GM13977 (cell line): ENCODE measurements at regions not wholly inside any gene's neighbourhood (a gene's known extent, or its start where the extent isn't known, plus 50 kb on each side); places are given as distances from the start of the nearest gene placed in this dataset.
A peak's percentile ranks its signal among the peaks of the same experiment; 100 is the strongest.

Experiments
- DNase-seq: peaks from one replicate; pipeline ENCODE4 v3.0.0; 2012; ENCODE audit warnings: low spot score
- in situ Hi-C: fragments of 300-500 bp; cut with MboI; formaldehyde crosslinking; loops from one replicate; pipeline ENCODE4 v1.12.0; 2022; ENCODE audit warnings: low sequenced_read_pairs, low pct_unique_long_range_greater_than_20kb, mixed read lengths, inconsistent platforms; ENCODE audit not compliant: unreplicated experiment
- TF ChIP-seq, protein P1 (sequence below): IDR thresholded peaks from 2 replicates; pipeline ENCODE4 v1.5.1; 2012; ENCODE audit warnings: mild to moderate bottlenecking, control low read depth; ENCODE audit not compliant: insufficient read depth; ENCODE audit errors: extremely low read depth, missing control alignments

DNA sequence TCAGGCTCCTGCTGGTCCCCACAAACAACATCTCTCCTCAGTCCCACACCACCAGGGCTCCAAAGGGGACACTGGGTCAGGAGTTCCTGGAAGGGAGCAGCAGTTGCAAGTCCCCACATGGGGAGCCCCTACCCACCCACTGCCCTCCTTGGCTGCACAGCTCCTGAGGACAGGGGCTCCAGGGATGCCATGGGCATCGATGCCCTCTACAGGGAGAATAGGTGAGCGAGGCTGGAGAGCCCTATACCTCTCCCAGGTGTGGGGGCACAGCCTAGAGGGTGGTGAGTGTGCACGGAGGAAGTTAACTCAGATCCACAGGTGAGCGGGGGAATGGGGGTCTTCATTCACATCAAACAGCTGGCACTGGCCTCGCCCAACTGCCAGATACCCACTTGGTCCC is 141.2 kb upstream of the LINGO1 start:
- DNase-seq, result peak; percentile 12
- in situ Hi-C loops, result no loop called here

DNA sequence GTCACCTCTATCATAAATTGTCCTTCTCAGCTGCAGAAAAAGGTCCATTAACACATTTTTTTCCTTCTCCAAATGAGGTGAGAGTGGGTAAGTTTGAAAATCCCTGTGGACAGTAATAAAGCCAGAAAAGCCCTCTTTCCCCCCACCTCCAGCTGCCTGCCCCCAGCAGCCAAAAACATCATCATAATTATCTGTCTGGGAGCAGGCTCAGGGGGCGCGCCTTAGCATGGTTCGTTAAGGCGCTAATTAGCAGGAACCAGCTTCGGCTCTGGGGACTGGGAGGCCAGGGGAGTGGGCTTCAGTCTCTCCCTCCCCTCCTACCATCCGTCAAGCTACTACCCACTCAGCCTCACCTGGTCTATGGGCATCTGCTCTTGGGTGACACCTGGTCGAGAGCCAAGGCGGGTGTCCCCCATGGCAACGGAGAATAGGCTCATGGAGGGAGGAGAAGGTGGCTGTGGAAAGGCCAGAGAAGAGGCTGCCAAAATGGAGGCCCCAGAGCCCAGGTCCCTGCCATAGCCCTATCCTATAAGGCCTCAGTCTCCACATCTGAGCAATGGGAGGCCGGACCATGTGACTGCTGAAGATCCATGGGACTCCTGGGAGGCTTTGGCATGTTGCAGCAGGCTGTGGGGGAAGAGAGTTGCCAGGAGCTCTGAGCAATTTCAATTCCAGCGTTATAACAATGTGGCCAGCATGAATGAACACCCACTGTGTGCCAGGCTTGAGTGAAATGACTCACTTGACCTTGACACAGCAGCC is 140.1 kb upstream of the LINGO1 start:
- in situ Hi-C loops, result no loop called here
- TF ChIP-seq, protein P1, sequence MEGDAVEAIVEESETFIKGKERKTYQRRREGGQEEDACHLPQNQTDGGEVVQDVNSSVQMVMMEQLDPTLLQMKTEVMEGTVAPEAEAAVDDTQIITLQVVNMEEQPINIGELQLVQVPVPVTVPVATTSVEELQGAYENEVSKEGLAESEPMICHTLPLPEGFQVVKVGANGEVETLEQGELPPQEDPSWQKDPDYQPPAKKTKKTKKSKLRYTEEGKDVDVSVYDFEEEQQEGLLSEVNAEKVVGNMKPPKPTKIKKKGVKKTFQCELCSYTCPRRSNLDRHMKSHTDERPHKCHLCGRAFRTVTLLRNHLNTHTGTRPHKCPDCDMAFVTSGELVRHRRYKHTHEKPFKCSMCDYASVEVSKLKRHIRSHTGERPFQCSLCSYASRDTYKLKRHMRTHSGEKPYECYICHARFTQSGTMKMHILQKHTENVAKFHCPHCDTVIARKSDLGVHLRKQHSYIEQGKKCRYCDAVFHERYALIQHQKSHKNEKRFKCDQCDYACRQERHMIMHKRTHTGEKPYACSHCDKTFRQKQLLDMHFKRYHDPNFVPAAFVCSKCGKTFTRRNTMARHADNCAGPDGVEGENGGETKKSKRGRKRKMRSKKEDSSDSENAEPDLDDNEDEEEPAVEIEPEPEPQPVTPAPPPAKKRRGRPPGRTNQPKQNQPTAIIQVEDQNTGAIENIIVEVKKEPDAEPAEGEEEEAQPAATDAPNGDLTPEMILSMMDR, result no peak
- no peak for DNase-seq

More for the DNA sequence above, 141.2 kb upstream of the LINGO1 start:
- TF ChIP-seq, protein P1, result no peak

GRCh38 chr15:77771616-77772015 is 138.9 kb upstream of the LINGO1 start:
- in situ Hi-C loops, result no loop called here
- TF ChIP-seq, protein P1, result no peak

DNA sequence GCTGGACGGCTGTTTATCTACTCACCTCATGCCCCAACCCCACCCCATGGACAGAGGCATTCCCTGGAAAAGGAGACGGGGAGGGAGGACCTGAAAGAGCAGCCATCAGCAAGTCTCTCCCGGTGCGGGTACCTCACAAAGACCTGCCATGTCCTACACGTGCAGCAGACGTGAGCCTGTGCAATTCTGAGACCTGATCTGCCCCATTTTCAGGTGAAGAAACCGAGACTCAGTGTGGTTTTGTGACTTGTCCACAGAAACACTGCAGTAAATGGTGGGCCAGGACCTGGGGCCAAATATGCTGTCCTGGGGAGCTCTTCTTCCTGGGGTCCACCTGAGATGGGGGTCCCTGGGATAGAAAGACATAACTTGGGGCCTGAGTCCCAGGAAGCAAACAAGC is 137.0 kb upstream of the LINGO1 start:
- in situ Hi-C loops, result no loop called here
- DNase-seq, result no peak
- TF ChIP-seq, protein P1, result no peak

More at GRCh38 chr15:77771616-77772015, 138.9 kb upstream of the LINGO1 start:
- no peak for DNase-seq

GRCh38 chr15:77768521-77769078 is 135.9 kb upstream of the LINGO1 start:
- in situ Hi-C loops, result no loop called here
- TF ChIP-seq, protein P1, result no peak
- DNase-seq, result no peak

- DNase-seq, result no peak
- TF ChIP-seq, protein P1, result no peak
- in situ Hi-C loops, result no loop called here
Measured at GRCh38 chr15:77768107-77768506, 135.4 kb upstream of the LINGO1 start.
